ENCODE measurements at regions not wholly inside any gene's neighbourhood (a gene's known extent, or its start where the extent isn't known, plus 50 kb on each side); places are given as distances from the start of the nearest gene placed in this dataset.
A peak's percentile ranks its signal among the peaks of the same experiment; 100 is the strongest.

DNA sequence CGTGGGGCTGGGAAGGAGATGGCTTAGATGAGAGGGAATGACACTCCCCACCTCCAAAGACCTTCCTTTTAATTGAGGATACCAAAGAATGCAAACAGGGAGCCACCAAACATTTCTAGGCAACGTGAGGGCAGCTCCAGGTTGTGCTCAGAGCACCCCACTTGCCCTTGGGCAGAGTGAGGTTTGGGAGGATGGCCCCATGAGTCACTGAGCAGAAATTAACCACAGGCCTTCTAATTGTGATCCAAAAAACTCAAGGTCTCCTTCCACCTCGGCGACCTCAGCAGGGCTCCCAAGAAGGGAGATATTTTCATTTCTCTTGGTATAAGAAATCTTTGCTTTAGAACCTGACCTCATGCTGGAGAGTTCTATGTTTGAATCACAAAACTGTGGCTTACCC lies 305.0 kb upstream of the TPM1 start:
- no peak for TF ChIP-seq CTCF (conservative IDR thresholded peaks at IDR 0.05)
- peak; percentile 29 for DNase-seq
- Histone ChIP-seq H3K27me3 (ENCODE audit: control insufficient read depth, insufficient read depth, low read length, poor library complexity, severe bottlenecking) (no peaks in the 10 kb centered on the region), H3K4me3 (ENCODE audit: low read length) (no peak overlapping the region), H3K36me3 (ENCODE audit: control insufficient read depth, insufficient read depth, low read length) (peaks cover 55% of the 10 kb centered on the region), H3K9ac (ENCODE audit: extremely low read depth, low read length, poor library complexity, severe bottlenecking) (no peak overlapping the region), H3K27ac (ENCODE audit: low read depth, low read length) (no peak overlapping the region), H3K9me3 (ENCODE audit: control insufficient read depth, low read length) (no peaks in the 10 kb centered on the region), H3K4me1 (ENCODE audit: control insufficient read depth, insufficient read depth, low read length) (peaks cover 8% of the 10 kb centered on the region)
- 86 to 100% methylated on average over 1 to 4 of the region's 4 CpGs for WGBS, 2 experiments (ENCODE audit: insufficient coverage in 1 of 2, insufficient read length in 1 of 2)
- Mint-ChIP-seq H3K27me3 (ENCODE audit: insufficient read depth) (no peaks in the 10 kb centered on the region), H3K9me3 (no peaks in the 10 kb centered on the region), H3K4me3 (no peak overlapping the region), H3K27ac (no peak overlapping the region), H3K4me1 (peaks cover 35% of the 10 kb centered on the region), H3K36me3 (ENCODE audit: low read depth) (peaks cover 53% of the 10 kb centered on the region)

- peak; percentile 31 for DNase-seq
- 89 to 94% methylated on average over 2 to 4 of the region's 4 CpGs for WGBS, 2 experiments (ENCODE audit: insufficient coverage in 1 of 2, insufficient read length in 1 of 2)
- TF ChIP-seq CTCF (conservative IDR thresholded peaks at IDR 0.05), result no peak
- Mint-ChIP-seq H3K9me3 (no peaks in the 10 kb centered on the region), H3K4me3 (no peak overlapping the region), H3K36me3 (ENCODE audit: low read depth) (peaks cover 51% of the 10 kb centered on the region), H3K27ac (no peak overlapping the region), H3K4me1 (peaks cover 29% of the 10 kb centered on the region), H3K27me3 (ENCODE audit: insufficient read depth) (no peaks in the 10 kb centered on the region)
- H3K4me3 ChIP-seq (ENCODE audit: low read length), result no peak overlapping the region
- peaks cover 64% of the 10 kb centered on the region for H3K36me3 ChIP-seq (ENCODE audit: control insufficient read depth, insufficient read depth, low read length)
- H3K27me3 ChIP-seq (ENCODE audit: control insufficient read depth, insufficient read depth, low read length, poor library complexity, severe bottlenecking), result no peaks in the 10 kb centered on the region
- no peaks in the 10 kb centered on the region for H3K9me3 ChIP-seq (ENCODE audit: control insufficient read depth, low read length)
- no peak overlapping the region for H3K27ac ChIP-seq (ENCODE audit: low read depth, low read length)
- no peak overlapping the region for H3K9ac ChIP-seq (ENCODE audit: extremely low read depth, low read length, poor library complexity, severe bottlenecking)
- peaks cover 6% of the 10 kb centered on the region for H3K4me1 ChIP-seq (ENCODE audit: control insufficient read depth, insufficient read depth, low read length)
Measured at GRCh38 chr15:62739082-62739481, 303.5 kb upstream of the TPM1 start.

- H3K27ac ChIP-seq (ENCODE audit: low read depth, low read length), result no peak overlapping the region
- H3K9me3 ChIP-seq (ENCODE audit: control insufficient read depth, low read length), result no peaks in the 10 kb centered on the region
- Mint-ChIP-seq H3K4me1 (peaks cover 25% of the 10 kb centered on the region), H3K27me3 (ENCODE audit: insufficient read depth) (no peaks in the 10 kb centered on the region), H3K9me3 (no peaks in the 10 kb centered on the region), H3K36me3 (ENCODE audit: low read depth) (peaks cover 52% of the 10 kb centered on the region), H3K27ac (no peak overlapping the region), H3K4me3 (no peak overlapping the region)
- peaks cover 62% of the 10 kb centered on the region for H3K36me3 ChIP-seq (ENCODE audit: control insufficient read depth, insufficient read depth, low read length)
- H3K27me3 ChIP-seq (ENCODE audit: control insufficient read depth, insufficient read depth, low read length, poor library complexity, severe bottlenecking), result no peaks in the 10 kb centered on the region
- WGBS, 2 experiments (ENCODE audit: insufficient coverage in 1 of 2, insufficient read length in 1 of 2), result 82 to 95% methylated on average over 1 to 3 of the region's 3 CpGs
- no peak for DNase-seq
- H3K4me1 ChIP-seq (ENCODE audit: control insufficient read depth, insufficient read depth, low read length), result peaks cover 6% of the 10 kb centered on the region
- no peak overlapping the region for H3K4me3 ChIP-seq (ENCODE audit: low read length)
- no peak for TF ChIP-seq CTCF (conservative IDR thresholded peaks at IDR 0.05)
- H3K9ac ChIP-seq (ENCODE audit: extremely low read depth, low read length, poor library complexity, severe bottlenecking), result no peak overlapping the region
Measured at GRCh38 chr15:62739507-62739906, 303.0 kb upstream of the TPM1 start.

Data from endodermal cell (in vitro differentiated cells).